Mesenchymal stem cell (in vitro differentiated cells and primary cell): ENCODE measurements at regions not wholly inside any gene's neighbourhood (a gene's known extent, or its start where the extent isn't known, plus 50 kb on each side); places are given as distances from the start of the nearest gene placed in this dataset.
A peak's percentile ranks its signal among the peaks of the same experiment; 100 is the strongest.
"Not testable (repeated sequence)": the region's sequence is repeated elsewhere in the genome, so short reads cannot be mapped to it uniquely, and the experiment has no call there.

Experiments
- DNase-seq: peaks from one replicate; pipeline ENCODE4 v3.0.0-alpha.2; 2013
- H2AFZ ChIP-seq: one replicate; pipeline ENCODE4 v1.6.1; 2013; ENCODE audit warnings: low read depth, mild to moderate bottlenecking, control low read depth, inconsistent platforms, low read length, moderate library complexity
- H2AK5ac ChIP-seq: 2 replicates; pipeline ENCODE4 v1.6.1; 2013; ENCODE audit warnings: low read length, moderate library complexity, mild to moderate bottlenecking, inconsistent platforms; ENCODE audit not compliant: severe bottlenecking
- H2BK120ac ChIP-seq: one replicate; pipeline ENCODE4 v1.6.1; 2013; ENCODE audit warnings: low read depth, mild to moderate bottlenecking, inconsistent platforms, low read length, moderate library complexity
- H2BK12ac ChIP-seq, 2 experiments: one replicate each; pipeline ENCODE4 v1.6.1; 2013; ENCODE audit warnings: inconsistent platforms in 2 of 2, low read length in 2 of 2, mild to moderate bottlenecking in 2 of 2, moderate library complexity in 2 of 2, control low read depth in 1 of 2
- H2BK15ac ChIP-seq: one replicate; pipeline ENCODE4 v1.6.1; 2013; ENCODE audit warnings: mild to moderate bottlenecking, low read depth, inconsistent platforms; ENCODE audit not compliant: poor library complexity, severe bottlenecking
- H2BK5ac ChIP-seq: 2 replicates; pipeline ENCODE4 v1.6.1; 2013; ENCODE audit warnings: low read depth, mild to moderate bottlenecking, low read length, control low read depth, inconsistent platforms; ENCODE audit not compliant: poor library complexity, severe bottlenecking
- H3K14ac ChIP-seq, 2 experiments: one replicate each; pipeline ENCODE4 v1.6.1; 2013; ENCODE audit warnings: inconsistent platforms in 2 of 2, low read length in 2 of 2, control low read depth in 1 of 2, mild to moderate bottlenecking in 1 of 2, moderate library complexity in 1 of 2
- H3K18ac ChIP-seq, 2 experiments: one replicate each; pipeline ENCODE4 v1.6.1; 2013; ENCODE audit warnings: inconsistent platforms in 2 of 2, low read length in 2 of 2, control low read depth in 1 of 2, low read depth in 1 of 2, mild to moderate bottlenecking in 1 of 2
- H3K23ac ChIP-seq, 2 experiments: one replicate each; pipeline ENCODE4 v1.6.1; 2013; ENCODE audit warnings: inconsistent platforms in 2 of 2, low read length in 2 of 2, mild to moderate bottlenecking in 2 of 2, moderate library complexity in 2 of 2, control low read depth in 1 of 2
- H3K27ac ChIP-seq: 2 replicates; pipeline ENCODE4 v1.5.1; 2013; ENCODE audit warnings: mild to moderate bottlenecking, moderate library complexity, low read length, control low read depth, inconsistent platforms; ENCODE audit not compliant: poor library complexity, severe bottlenecking
- H3K27me3 ChIP-seq, 2 experiments: 2 replicates each; pipeline versions ENCODE4 v1.6.1 to v1.7.0; 2013; ENCODE audit warnings: low read length in 2 of 2, mild to moderate bottlenecking in 2 of 2, moderate library complexity in 2 of 2, control low read depth in 1 of 2, inconsistent platforms in 1 of 2; ENCODE audit not compliant: control insufficient read depth in 1 of 2, insufficient read depth in 1 of 2
- H3K36me3 ChIP-seq, 2 experiments: 2 replicates each; pipeline versions ENCODE4 v1.6.1 to v1.7.0; 2013; ENCODE audit warnings: low read length in 2 of 2, control low read depth in 1 of 2, inconsistent platforms in 1 of 2, low read depth in 1 of 2, mild to moderate bottlenecking in 1 of 2; ENCODE audit not compliant: insufficient read depth in 2 of 2, control insufficient read depth in 1 of 2
- H3K4ac ChIP-seq, 2 experiments: one replicate each; pipeline ENCODE4 v1.6.1; 2013; ENCODE audit warnings: inconsistent platforms in 2 of 2, low read length in 2 of 2, mild to moderate bottlenecking in 2 of 2, moderate library complexity in 2 of 2, control low read depth in 1 of 2, low read depth in 1 of 2
- H3K4me1 ChIP-seq: 2 replicates; pipeline ENCODE4 v1.6.1; 2013; ENCODE audit warnings: low read depth, low read length, control low read depth; ENCODE audit not compliant: control insufficient read depth, insufficient read depth
- H3K4me2 ChIP-seq: 2 replicates; pipeline ENCODE4 v1.6.1; 2013; ENCODE audit warnings: low read length, mild to moderate bottlenecking, inconsistent platforms; ENCODE audit not compliant: poor library complexity, severe bottlenecking
- H3K4me3 ChIP-seq, 2 experiments: 2 replicates each; pipeline versions ENCODE4 v1.5.1 to v1.7.0; 2013; ENCODE audit warnings: low read length in 2 of 2, mild to moderate bottlenecking in 2 of 2, control low read depth in 1 of 2, low read depth in 1 of 2; ENCODE audit not compliant: insufficient read depth in 1 of 2
- H3K79me1 ChIP-seq: replicated peaks from 2 replicates; pipeline ENCODE4 v1.6.1; 2013; ENCODE audit warnings: mild to moderate bottlenecking, control low read depth, low read length, inconsistent platforms; ENCODE audit not compliant: poor library complexity, severe bottlenecking
- H3K9ac ChIP-seq: 2 replicates; pipeline ENCODE4 v1.7.0; 2013; ENCODE audit warnings: mild to moderate bottlenecking, low read length, moderate library complexity
- H3K9me3 ChIP-seq: 2 replicates; pipeline ENCODE4 v1.7.0; 2013; ENCODE audit warnings: mild to moderate bottlenecking, low read length; ENCODE audit not compliant: control insufficient read depth
- H4K8ac ChIP-seq: one replicate; pipeline ENCODE4 v1.6.1; 2013; ENCODE audit warnings: inconsistent platforms, mild to moderate bottlenecking, low read length, moderate library complexity
- H4K91ac ChIP-seq: one replicate; pipeline ENCODE4 v1.6.1; 2013; ENCODE audit warnings: mild to moderate bottlenecking, low read length, inconsistent platforms
- WGBS: methylation state at CpG from one replicate; pipeline ENCODE4 v1.1.7; 2013; ENCODE audit warnings: mixed read lengths; 5-methylcytosine and 5-hydroxymethylcytosine counted together

GRCh38 chr3:80709597-80710322, 942.0 kb upstream of the ROBO1 start:
- not testable (repeated sequence) for H2BK120ac ChIP-seq, H3K4me1 ChIP-seq, H4K8ac ChIP-seq, H3K27ac ChIP-seq, H3K9ac ChIP-seq, H2BK12ac ChIP-seq, H3K36me3 ChIP-seq, DNase-seq, H2BK15ac ChIP-seq, H3K79me1 ChIP-seq, H3K9me3 ChIP-seq, H4K91ac ChIP-seq, H3K14ac ChIP-seq, H3K4me2 ChIP-seq, H3K27me3 ChIP-seq, H2AK5ac ChIP-seq, H3K23ac ChIP-seq, H3K18ac ChIP-seq, H3K4me3 ChIP-seq, H3K4ac ChIP-seq, H2BK5ac ChIP-seq, H2AFZ ChIP-seq
- 65% methylated on average over 5 of the region's 5 CpGs for WGBS

- Histone ChIP-seq H3K79me1 (no peaks in the 10 kb centered on the region), H2BK15ac (no peak overlapping the region), H2BK120ac (no peak overlapping the region), H2AK5ac (no peak overlapping the region), H3K36me3 (no peaks in the 10 kb centered on the region), H3K9ac (no peak overlapping the region), H3K27me3 (no peaks in the 10 kb centered on the region), H3K4me1 (no peaks in the 10 kb centered on the region), H3K23ac (no peak overlapping the region), H2AFZ (no peak overlapping the region), H3K4me2 (no peak overlapping the region), H3K18ac (no peak overlapping the region), H2BK12ac (no peak overlapping the region), H3K4ac (no peak overlapping the region), H2BK5ac (peak overlapping the region; percentile 37), H3K9me3 (peaks cover 6% of the 10 kb centered on the region), H3K27ac (no peak overlapping the region), H3K4me3 (no peak overlapping the region), H3K14ac (no peak overlapping the region), H4K91ac (no peak overlapping the region), H4K8ac (no peak overlapping the region)
- WGBS, result 70% methylated on average over 1 of the region's 1 CpG
- DNase-seq, result no peak
Observed at GRCh38 chr3:80705290-80705689, 937.5 kb upstream of the ROBO1 start.

- Histone ChIP-seq H2AFZ (no peak overlapping the region), H2BK15ac (no peak overlapping the region), H3K79me1 (no peaks in the 10 kb centered on the region), H3K14ac (no peak overlapping the region), H3K4ac (no peak overlapping the region), H3K23ac (no peak overlapping the region), H3K4me2 (no peak overlapping the region), H3K36me3 (no peaks in the 10 kb centered on the region), H3K4me3 (no peak overlapping the region), H3K4me1 (no peaks in the 10 kb centered on the region), H4K91ac (no peak overlapping the region), H2AK5ac (no peak overlapping the region), H2BK5ac (no peak overlapping the region), H2BK120ac (no peak overlapping the region), H2BK12ac (no peak overlapping the region), H3K27me3 (no peaks in the 10 kb centered on the region), H3K9ac (no peak overlapping the region), H3K18ac (no peak overlapping the region), H3K9me3 (peaks cover 6% of the 10 kb centered on the region), H3K27ac (no peak overlapping the region), H4K8ac (no peak overlapping the region)
- WGBS, result no CpG with 5 or more reads among the region's 1 CpG
- no peak for DNase-seq
Observed at GRCh38 chr3:80701349-80701748, 933.6 kb upstream of the ROBO1 start.

- WGBS, result 60% methylated on average over 1 of the region's 2 CpGs
- H4K91ac ChIP-seq, result no peak overlapping the region
- DNase-seq, result no peak
- no peak overlapping the region for H3K9ac ChIP-seq
- no peak overlapping the region for H3K4me3 ChIP-seq
- no peak overlapping the region for H4K8ac ChIP-seq
- H2AFZ ChIP-seq, result no peak overlapping the region
- H3K4ac ChIP-seq, result no peak overlapping the region
- no peak overlapping the region for H3K23ac ChIP-seq
- no peaks in the 10 kb centered on the region for H3K9me3 ChIP-seq
- no peak overlapping the region for H3K27ac ChIP-seq
- no peak overlapping the region for H2BK15ac ChIP-seq
- no peak overlapping the region for H2BK120ac ChIP-seq
- H2AK5ac ChIP-seq, result no peak overlapping the region
- H3K36me3 ChIP-seq, result no peaks in the 10 kb centered on the region
- no peaks in the 10 kb centered on the region for H3K4me1 ChIP-seq
- no peak overlapping the region for H3K14ac ChIP-seq
- H3K4me2 ChIP-seq, result no peak overlapping the region
- no peak overlapping the region for H2BK12ac ChIP-seq
- H3K18ac ChIP-seq, result no peak overlapping the region
- H3K79me1 ChIP-seq, result no peaks in the 10 kb centered on the region
- H3K27me3 ChIP-seq, result no peaks in the 10 kb centered on the region
- no peak overlapping the region for H2BK5ac ChIP-seq
Observed at GRCh38 chr3:80697291-80697690, 929.5 kb upstream of the ROBO1 start.
